HL-60 (cell line): ENCODE measurements at regions not wholly inside any gene's neighbourhood (a gene's known extent, or its start where the extent isn't known, plus 50 kb on each side); places are given as distances from the start of the nearest gene placed in this dataset.

Source experiments
- DNase-seq, 2 experiments: peaks; one replicate each; pipeline ENCODE4 v3.0.0-alpha.2; 2010 to 2020; ENCODE audit warnings: low read depth in 1 of 2, low spot score in 1 of 2
- H3K27ac ChIP-seq: fragments of 250-450 bp; sonication (Bioruptor Pico); replicated peaks from 2 replicates; pipeline ENCODE4 v1.5.1; 2020; ENCODE audit warnings: mild to moderate bottlenecking, moderate library complexity
- H3K27me3 ChIP-seq: fragments of 250-450 bp; sonication (Bioruptor Pico); 2 replicates; pipeline ENCODE4 v1.5.1; 2021; ENCODE audit warnings: mild to moderate bottlenecking, moderate library complexity; ENCODE audit not compliant: insufficient read depth, poor library complexity, severe bottlenecking
- H3K4me3 ChIP-seq: replicated peaks from 2 replicates; pipeline ENCODE4 v1.5.1; 2011; ENCODE audit warnings: mild to moderate bottlenecking, control low read depth, low read length; ENCODE audit not compliant: insufficient read depth
- GABPA ChIP-seq: IDR thresholded peaks from 2 replicates; pipeline ENCODE4 v1.6.1; 2012; ENCODE audit warnings: low read depth
- POLR2AphosphoS5 ChIP-seq: IDR thresholded peaks from 2 replicates; pipeline ENCODE4 v1.6.1; 2012; ENCODE audit warnings: low read depth
- SPI1 ChIP-seq: IDR thresholded peaks from 2 replicates; pipeline ENCODE4 v1.6.1; 2012; ENCODE audit warnings: low read depth, mild to moderate bottlenecking, borderline replicate concordance
- TF ChIP-seq, protein P1 (sequence below): IDR thresholded peaks from 2 replicates; pipeline ENCODE4 v1.6.1; 2012; ENCODE audit warnings: low read depth; ENCODE audit not compliant: insufficient replicate concordance
- TF ChIP-seq, protein P2 (sequence below): IDR thresholded peaks from one replicate; pipeline ENCODE4 v1.5.1; 2011; ENCODE audit warnings: low read length, control low read depth, inconsistent platforms; ENCODE audit not compliant: insufficient read depth

DNA sequence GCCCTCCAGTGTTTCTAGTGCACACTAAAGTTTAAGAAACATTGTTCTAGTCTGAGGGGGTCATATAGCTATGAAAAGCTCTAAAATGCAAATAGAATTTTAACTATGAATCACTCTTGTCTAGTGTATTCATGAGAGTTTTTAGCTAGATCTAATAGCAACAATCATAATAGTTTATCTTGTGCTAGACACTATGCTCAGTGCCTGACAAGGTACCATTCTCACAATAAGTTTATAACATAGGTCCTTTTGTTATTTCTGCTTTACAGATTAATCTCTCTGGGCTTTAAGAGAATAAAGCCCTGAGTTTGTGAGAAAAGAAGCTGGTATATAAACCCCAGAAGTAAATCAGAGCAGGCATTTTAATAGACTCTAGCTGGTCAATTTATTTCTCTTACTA lies 2120.7 kb downstream of the MAT2B start:
- no peak for DNase-seq
- Histone ChIP-seq H3K27me3 (no peaks in the 10 kb centered on the region), H3K4me3 (no peak overlapping the region)

GRCh38 chr5:165627548-165628170 lies 2122.2 kb downstream of the MAT2B start:
- H3K27ac ChIP-seq, result no peak overlapping the region
- DNase-seq, result no peak
- TF ChIP-seq, protein P1, sequence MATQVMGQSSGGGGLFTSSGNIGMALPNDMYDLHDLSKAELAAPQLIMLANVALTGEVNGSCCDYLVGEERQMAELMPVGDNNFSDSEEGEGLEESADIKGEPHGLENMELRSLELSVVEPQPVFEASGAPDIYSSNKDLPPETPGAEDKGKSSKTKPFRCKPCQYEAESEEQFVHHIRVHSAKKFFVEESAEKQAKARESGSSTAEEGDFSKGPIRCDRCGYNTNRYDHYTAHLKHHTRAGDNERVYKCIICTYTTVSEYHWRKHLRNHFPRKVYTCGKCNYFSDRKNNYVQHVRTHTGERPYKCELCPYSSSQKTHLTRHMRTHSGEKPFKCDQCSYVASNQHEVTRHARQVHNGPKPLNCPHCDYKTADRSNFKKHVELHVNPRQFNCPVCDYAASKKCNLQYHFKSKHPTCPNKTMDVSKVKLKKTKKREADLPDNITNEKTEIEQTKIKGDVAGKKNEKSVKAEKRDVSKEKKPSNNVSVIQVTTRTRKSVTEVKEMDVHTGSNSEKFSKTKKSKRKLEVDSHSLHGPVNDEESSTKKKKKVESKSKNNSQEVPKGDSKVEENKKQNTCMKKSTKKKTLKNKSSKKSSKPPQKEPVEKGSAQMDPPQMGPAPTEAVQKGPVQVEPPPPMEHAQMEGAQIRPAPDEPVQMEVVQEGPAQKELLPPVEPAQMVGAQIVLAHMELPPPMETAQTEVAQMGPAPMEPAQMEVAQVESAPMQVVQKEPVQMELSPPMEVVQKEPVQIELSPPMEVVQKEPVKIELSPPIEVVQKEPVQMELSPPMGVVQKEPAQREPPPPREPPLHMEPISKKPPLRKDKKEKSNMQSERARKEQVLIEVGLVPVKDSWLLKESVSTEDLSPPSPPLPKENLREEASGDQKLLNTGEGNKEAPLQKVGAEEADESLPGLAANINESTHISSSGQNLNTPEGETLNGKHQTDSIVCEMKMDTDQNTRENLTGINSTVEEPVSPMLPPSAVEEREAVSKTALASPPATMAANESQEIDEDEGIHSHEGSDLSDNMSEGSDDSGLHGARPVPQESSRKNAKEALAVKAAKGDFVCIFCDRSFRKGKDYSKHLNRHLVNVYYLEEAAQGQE, result no peak
- TF ChIP-seq GABPA, result no peak
- no peak for TF ChIP-seq SPI1
- TF ChIP-seq, protein P2, sequence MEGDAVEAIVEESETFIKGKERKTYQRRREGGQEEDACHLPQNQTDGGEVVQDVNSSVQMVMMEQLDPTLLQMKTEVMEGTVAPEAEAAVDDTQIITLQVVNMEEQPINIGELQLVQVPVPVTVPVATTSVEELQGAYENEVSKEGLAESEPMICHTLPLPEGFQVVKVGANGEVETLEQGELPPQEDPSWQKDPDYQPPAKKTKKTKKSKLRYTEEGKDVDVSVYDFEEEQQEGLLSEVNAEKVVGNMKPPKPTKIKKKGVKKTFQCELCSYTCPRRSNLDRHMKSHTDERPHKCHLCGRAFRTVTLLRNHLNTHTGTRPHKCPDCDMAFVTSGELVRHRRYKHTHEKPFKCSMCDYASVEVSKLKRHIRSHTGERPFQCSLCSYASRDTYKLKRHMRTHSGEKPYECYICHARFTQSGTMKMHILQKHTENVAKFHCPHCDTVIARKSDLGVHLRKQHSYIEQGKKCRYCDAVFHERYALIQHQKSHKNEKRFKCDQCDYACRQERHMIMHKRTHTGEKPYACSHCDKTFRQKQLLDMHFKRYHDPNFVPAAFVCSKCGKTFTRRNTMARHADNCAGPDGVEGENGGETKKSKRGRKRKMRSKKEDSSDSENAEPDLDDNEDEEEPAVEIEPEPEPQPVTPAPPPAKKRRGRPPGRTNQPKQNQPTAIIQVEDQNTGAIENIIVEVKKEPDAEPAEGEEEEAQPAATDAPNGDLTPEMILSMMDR, result no peak
- TF ChIP-seq POLR2AphosphoS5, result no peak
- no peaks in the 10 kb centered on the region for H3K27me3 ChIP-seq
- no peak overlapping the region for H3K4me3 ChIP-seq

More for the DNA sequence above, 2120.7 kb downstream of the MAT2B start:
- H3K27ac ChIP-seq, result no peak overlapping the region
- no peak for TF ChIP-seq POLR2AphosphoS5
- TF ChIP-seq, protein P2, result no peak
- TF ChIP-seq, protein P1, result no peak
- TF ChIP-seq GABPA, result no peak
- TF ChIP-seq SPI1, result no peak

GRCh38 chr5:165630261-165630778 lies 2124.9 kb downstream of the MAT2B start:
- TF ChIP-seq, protein P2, result peak; percentile 72
- TF ChIP-seq POLR2AphosphoS5, result no peak
- no peak; the same call in 1 of the 2 replicates for TF ChIP-seq SPI1
- Histone ChIP-seq H3K27ac (peak overlapping the region; percentile 49), H3K27me3 (no peaks in the 10 kb centered on the region), H3K4me3 (no peak overlapping the region)
- peak; percentile 31 to 72 for DNase-seq

DNA sequence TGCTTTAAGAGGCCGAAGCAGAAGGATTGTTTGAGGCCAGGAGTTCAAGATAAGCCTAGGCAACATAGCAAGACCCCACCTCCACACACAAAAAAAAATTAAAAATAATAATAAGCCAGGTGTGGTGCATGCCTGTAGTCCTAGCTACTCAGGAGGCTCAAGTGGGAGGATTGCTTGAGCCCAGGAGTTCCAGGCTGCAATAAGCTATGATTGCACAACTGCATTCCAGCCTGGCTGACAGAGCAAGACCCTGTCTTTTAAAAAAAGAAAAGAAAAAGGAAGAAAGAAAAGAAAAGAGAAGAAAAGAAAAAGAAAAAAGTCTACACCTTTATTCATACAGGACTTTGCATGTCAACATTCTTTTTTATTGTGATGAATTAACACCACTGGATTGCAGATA lies 2125.8 kb downstream of the MAT2B start:
- Histone ChIP-seq H3K4me3 (no peak overlapping the region), H3K27me3 (no peaks in the 10 kb centered on the region), H3K27ac (no peak overlapping the region)
- TF ChIP-seq SPI1 (no peak), GABPA (no peak), POLR2AphosphoS5 (no peak)
- TF ChIP-seq, protein P1, result no peak
- TF ChIP-seq, protein P2, result no peak
- no peak for DNase-seq
